Liver (tissue), 3 donors: ENCODE measurements at regions not wholly inside any gene's neighbourhood (a gene's known extent, or its start where the extent isn't known, plus 50 kb on each side); places are given as distances from the start of the nearest gene placed in this dataset.

Experiments
- CTCF ChIP-seq: fragments of 150-350 bp; IDR thresholded peaks from 2 replicates; pipeline ENCODE4 v1.5.1; 2017; ENCODE audit warnings: improper control_type of control experiment, low read depth, low read length; ENCODE audit not compliant: missing input control
- JUND ChIP-seq, 2 donors: IDR thresholded peaks; 2 replicates each; pipeline ENCODE4 v1.6.1; 2016; ENCODE audit warnings: antibody characterized with exemption in 2 of 2
- TF ChIP-seq, protein P1 (sequence below): IDR thresholded peaks from 2 replicates; pipeline ENCODE4 v1.6.1; 2016; ENCODE audit warnings: antibody characterized with exemption
- donor health status: healthy.
- donor health status: healthy.

DNA sequence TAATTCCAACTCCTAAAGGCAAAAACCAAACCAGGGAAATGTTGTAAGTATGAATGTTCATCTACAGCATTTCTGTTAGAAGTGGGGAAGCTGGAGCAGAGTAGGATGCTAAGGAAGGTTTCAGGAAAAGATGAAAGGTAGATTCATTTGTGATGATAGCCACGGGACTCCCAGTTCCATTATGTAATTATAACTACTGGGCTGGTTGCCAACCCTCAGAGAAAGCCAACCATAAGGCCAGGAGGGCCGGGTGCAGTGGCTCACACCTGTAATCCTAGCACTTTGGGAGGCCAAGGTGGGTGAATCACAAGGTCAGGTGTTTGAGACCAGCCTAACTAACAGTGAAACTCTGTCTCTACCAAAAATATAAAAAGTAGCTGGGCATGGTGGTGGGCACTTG, 288.9 kb upstream of the ETAA1 start:
- TF ChIP-seq CTCF (no peak), JUND (IDR thresholded peaks at IDR 0.05) (no peak)
- TF ChIP-seq, protein P1, sequence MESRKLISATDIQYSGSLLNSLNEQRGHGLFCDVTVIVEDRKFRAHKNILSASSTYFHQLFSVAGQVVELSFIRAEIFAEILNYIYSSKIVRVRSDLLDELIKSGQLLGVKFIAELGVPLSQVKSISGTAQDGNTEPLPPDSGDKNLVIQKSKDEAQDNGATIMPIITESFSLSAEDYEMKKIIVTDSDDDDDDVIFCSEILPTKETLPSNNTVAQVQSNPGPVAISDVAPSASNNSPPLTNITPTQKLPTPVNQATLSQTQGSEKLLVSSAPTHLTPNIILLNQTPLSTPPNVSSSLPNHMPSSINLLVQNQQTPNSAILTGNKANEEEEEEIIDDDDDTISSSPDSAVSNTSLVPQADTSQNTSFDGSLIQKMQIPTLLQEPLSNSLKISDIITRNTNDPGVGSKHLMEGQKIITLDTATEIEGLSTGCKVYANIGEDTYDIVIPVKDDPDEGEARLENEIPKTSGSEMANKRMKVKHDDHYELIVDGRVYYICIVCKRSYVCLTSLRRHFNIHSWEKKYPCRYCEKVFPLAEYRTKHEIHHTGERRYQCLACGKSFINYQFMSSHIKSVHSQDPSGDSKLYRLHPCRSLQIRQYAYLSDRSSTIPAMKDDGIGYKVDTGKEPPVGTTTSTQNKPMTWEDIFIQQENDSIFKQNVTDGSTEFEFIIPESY, result no peak
